ENCODE measurements at regions not wholly inside any gene's neighbourhood (a gene's known extent, or its start where the extent isn't known, plus 50 kb on each side); places are given as distances from the start of the nearest gene placed in this dataset.

DNA sequence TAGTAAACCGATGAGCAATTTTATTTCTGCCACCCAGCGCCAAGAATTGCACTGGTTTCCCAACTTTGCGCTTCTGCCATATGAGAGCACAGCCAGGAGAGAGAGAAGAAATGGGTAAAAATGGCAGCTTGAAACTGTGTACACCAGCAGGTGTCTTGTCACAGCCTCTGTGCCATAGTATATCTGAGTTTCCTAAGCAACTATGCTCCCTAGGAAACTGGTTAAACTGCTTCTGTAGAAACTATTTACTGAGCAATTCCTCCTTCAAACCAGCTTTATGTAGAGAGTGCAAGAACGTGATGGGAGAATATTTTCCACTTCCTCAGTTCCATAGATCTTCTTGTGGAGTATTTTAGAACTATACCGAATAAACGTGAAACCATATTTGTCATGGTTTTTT is 1361.3 kb downstream of the PCDH9 start:
- DNase-seq, result no peak

DNA sequence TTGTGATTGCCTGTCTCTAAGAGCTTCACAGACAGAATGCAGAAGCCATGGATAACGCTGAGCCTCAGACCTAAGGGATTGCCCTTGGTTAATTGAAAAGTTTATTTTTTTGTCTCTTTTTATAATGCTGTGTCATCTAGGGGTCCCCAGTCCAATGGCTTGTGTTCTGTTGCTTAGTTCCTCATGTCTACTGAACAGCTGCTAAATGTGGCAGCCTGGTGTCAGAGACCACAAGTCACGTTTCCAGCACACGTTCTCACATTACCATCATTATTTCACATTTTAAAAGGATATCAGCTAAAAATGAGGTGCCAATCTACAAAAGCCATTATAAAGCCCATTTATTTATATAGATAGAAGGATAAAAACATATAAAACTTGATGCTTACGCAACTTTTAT is 1362.0 kb downstream of the PCDH9 start:
- peak; percentile 17 for DNase-seq

DNA sequence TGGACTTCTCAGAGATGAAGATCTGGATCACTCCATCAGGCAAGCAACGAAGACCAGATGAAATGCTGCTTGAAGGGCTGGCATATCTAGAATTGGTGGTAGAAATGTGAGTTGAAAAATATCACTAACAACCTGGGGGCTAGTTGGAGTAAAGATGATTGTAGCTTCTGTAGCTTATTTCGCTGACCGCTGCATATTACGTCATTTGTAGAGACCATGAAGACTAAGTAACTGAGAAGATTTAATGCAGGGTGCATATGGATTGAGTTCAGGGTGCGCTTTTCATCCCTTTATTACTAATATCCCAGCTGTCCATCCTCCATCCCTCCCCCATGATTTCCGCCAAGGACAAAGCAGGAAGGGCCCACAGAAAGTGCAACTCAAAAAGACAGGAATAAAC is 1364.0 kb downstream of the PCDH9 start:
- DNase-seq, result no peak

DNA sequence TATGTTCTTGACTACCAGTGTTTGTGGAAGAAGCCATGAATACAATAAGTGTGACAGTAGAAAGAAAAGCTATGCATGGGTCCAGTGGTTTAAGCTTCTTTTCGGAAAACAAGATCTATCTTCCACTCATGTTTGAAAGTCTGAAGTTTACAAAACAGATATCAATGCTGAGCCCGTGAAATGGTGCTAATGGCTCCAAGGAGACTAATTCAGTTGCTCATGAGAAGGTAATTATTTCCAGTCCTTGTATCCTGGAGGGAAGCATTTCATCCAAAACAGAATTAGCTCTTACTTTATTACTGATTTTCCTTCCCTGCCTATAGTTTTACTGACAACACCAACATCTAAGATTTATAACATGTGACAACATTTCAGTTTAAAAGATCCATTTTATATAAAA is 1364.9 kb downstream of the PCDH9 start:
- DNase-seq, result no peak

DNA sequence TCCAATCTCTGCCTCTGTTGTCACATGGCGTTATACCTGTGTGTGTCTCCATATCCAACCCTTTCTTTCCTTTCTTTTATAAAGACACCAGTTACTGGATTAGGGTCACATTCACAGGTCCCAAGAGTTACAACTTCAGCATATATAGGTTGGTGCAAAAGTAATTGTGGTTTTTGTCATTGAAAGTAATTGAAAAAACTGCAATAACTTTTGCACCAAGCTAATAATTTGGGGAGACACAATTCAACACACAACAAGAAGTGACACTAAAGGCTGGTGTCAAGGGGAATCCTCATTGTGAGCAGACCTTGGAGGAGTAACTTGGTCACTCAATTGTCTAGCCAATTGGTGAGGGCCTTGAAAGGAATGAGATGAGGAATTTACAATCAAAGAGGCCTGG is 1366.1 kb downstream of the PCDH9 start:
- DNase-seq, result no peak

DNA sequence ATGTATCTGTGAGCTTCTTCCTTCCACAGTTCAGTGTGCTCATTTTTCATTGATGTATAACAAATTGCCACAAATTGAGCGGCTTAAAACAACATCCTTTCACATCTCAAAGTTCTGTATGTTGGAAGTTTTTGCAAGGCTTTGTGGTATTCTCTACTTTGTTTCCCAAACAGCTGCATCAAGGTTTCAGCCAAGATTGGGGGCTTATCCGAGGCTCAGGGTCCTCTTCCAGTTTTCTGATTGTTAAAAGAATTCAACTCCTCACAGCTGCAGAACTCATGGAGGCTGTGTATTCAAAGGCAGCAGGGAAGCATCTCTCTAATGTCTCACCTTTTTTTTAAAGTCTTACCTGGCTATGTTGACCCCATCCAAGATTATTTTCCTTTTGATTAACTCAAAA is 1369.8 kb downstream of the PCDH9 start:
- no peak for DNase-seq

DNA sequence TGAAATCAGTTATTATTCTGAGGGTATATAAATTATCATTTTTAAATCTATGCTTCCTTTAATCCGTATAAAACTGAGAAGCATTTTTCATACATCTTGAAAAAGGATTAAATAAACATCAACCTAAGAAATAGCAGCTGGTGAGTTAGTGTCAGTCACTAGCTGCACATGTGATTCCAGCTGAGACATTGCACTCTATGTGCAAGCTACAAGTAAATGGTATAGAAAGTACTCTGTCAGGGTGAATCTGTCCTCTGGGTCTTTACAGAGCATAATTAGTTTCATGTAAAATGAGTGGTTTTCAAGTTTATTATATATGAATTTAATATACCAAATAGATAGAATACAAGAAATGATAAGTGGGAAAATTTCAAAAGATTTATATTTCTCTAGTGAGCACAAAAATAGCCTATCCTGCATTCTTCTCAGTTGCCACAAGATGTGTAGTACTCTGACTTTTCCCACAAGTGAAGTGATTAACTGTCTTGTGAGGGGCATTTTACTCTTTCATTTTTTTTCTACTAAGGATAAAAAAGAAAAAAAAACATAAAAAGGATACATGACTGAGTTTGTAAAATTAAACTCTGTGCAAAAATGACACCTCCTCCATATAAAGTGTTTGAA is 1372.1 kb downstream of the PCDH9 start:
- peak; percentile 30 for DNase-seq

DNA sequence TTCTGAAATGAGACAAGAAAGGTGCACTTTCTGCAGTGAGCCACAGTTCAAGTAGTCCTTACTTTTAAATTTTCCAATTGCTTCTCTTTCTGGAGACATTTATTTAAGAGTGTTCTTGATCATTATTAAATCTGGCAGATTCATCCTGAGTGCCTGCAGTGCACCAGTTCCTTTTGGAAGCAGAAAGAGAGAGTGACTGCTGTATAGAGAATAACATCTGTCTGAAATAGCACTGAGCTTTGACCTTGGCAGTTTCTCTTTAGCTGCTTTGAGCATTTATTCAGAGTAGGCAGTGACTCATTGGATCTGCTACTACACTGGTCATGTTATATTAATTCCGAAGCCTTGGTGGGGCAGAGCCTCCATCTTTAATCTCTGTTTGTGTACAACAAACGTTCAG is 1373.7 kb downstream of the PCDH9 start:
- DNase-seq, result peak; percentile 21

DNA sequence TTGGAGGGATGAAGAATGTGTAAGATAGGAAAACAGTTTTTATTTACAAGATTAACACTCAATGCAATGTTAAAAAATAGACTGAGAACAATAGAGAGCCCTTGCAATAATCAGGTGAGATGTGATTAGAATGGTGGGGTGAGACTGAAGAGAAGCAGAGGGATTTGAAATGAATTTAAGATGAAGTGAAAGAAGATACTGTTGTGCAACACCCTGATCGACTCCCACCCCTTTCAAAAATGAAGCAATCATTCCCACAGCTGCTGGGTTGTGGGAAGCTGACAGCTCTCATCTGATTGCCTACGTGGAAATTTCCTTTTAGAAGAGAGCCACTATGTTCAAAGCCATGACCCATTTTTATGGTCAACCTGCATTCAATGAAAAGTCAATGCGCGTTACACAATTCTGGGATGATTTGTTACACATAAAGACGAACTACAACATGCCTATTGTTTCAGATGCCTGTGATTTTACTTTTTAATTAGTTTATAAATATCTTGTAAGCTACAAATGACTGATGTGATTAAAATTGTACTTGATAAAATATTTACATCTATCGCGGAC is 1374.8 kb downstream of the PCDH9 start:
- DNase-seq, result peak; percentile 71

DNA sequence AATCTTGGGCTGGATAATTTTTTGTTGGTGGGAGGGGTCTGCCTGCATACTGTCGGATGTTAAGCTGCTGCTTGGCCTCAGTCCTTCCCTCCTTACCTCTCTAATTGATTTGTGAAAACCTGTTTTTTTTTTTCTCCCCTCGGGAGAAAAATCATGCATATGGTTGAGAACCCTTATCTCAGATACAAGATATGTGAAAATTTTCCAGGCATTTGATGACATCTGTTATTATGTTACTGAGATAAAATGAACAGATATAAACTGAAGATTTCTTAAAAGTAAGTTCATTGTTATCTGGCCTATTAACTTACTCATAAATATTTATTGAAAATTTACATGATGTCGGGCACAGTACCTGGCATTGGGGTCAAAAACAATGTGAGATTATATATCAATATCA is 1375.7 kb downstream of the PCDH9 start:
- peak; percentile 50 for DNase-seq

DNA sequence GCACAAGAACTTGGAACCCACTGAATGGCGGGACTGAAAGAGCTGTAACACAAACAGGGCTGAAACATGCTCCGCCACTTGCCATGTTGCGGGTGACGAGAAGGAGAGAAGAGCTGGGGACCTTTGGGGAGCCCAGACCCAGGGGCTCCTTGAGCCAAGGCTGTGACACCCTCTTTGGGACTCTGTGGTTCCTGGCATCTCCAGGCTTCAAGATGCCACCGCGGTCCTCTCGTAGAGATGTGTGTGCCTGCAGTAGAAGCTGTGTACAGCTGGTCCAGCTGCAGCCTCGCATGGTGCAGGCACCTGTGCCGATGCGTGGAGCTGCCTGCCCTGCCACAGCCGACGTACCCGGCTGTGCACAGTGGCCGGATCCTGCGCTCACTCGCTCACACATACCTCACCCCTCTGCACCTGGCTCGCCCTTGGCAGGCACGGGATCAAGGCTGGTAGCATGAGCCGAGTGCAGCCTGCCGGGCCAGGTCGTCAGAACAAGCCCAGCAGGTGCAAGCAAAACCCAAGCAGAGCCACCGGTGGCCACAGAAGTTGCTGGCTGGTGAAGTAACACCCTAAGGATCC is 1385.8 kb downstream of the PCDH9 start:
- DNase-seq, result no peak

DNA sequence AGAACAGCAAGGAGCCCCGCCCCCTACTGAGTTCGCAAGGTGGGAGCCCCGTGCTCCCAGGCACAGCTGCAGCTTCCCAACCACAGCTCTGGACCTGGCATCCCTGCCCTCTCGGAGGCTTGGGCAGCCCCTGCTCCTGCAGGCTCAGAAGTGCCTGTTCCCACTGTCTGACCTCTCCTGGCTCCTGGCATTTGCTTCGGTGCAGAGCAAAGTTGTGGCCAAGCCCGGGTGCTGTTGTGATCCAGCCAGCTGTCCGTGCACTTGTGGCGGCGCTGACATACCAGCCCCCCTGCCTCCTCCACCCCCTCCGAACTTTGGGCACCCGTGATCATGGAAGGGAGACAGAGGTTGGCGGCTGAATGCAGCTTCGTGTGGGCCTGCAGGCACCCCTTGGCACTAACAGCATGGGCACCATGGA is 1386.8 kb downstream of the PCDH9 start:
- DNase-seq, result no peak

DNA sequence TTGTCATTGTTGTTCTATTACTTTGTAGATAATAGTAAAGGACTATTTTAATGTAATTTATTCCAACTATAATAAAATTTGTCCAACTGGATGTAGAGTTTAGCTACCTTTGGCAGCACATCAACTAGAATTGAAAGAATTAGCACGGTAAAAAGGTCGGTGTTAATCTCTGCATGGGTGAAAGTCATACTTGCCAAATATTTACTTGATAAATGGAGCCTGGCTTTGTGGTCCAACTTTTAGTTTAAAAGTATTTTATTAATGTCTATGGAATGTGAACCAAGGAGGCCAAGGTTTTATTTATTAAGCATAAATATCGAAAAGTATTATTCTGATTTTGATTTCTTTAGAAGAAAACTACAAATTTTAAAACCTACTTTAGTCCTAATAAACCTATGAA is 1389.0 kb downstream of the PCDH9 start:
- no peak for DNase-seq

DNA sequence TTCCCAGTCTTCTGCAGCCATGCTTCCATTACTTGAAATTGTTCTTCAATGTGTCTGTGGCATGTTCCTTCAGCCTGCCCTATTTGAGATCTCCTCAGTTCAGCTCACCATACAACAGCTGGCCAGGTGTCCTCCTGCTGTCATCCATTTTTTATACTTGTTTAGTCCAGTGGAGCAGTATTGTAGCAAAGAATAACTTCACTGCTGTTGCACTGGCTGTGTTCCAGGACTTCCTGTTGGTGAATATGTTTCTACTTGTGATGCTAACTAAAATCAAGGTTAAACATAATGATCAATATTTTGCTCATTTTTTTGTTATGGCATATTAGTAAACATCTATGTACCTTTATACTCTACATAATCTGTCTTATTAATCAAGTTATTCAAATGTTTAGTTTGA is 1394.1 kb downstream of the PCDH9 start:
- peak; percentile 69 for DNase-seq

DNA sequence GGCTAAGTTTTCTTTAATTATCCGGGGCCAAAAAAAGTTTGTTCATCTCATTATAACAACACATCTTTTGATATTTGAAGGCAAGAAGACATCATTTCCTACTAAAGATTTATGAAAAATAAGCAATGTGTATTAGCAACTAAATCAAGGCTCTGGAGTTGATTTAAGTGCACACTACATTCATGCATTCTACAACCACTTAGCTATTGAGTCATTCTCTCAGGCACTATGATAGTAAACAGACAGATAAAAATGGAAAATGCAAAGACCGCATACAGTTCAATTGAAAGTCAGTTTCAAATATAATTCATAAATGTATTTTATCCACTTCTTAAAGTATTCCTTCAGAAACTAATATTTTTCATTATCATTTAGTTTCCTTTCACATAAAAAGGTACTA is 1395.2 kb downstream of the PCDH9 start:
- DNase-seq, result no peak

DNA sequence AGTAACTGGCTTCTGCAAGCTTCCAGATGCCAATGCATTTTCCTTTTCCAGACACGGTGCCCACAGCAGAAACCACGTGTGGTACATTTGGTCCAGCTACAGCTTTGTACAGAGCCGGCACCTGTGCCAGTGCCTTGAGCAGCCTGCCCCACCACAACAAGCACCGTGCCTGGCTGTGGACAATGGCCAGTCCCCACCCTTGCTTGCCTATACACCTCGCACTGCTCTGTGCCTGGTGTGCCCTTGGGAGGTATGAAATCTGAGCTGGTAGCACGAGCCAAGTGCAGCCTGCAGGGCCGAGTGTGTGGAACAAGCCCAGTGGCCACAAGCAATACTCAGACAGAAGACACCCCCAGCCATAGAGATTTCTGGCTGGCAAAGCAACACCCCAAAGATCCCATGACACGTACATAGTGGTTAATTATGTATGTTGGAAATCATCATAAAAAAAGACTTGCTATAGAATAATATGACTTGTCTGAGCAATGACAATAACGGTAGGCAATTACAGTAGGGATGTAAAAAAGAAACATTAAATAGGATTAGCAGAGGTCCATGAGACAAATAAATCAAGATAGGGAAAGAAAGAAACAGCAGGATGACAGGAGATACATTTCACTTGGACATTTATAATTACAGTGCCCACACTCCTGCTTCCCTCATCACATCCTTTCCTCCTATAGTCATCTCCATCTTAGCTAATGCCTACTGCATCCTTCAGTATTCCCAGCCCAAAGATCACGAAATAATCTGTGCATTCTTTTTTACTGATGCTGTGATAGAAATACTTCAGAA is 1399.5 kb downstream of the PCDH9 start:
- DNase-seq, result no peak

DNA sequence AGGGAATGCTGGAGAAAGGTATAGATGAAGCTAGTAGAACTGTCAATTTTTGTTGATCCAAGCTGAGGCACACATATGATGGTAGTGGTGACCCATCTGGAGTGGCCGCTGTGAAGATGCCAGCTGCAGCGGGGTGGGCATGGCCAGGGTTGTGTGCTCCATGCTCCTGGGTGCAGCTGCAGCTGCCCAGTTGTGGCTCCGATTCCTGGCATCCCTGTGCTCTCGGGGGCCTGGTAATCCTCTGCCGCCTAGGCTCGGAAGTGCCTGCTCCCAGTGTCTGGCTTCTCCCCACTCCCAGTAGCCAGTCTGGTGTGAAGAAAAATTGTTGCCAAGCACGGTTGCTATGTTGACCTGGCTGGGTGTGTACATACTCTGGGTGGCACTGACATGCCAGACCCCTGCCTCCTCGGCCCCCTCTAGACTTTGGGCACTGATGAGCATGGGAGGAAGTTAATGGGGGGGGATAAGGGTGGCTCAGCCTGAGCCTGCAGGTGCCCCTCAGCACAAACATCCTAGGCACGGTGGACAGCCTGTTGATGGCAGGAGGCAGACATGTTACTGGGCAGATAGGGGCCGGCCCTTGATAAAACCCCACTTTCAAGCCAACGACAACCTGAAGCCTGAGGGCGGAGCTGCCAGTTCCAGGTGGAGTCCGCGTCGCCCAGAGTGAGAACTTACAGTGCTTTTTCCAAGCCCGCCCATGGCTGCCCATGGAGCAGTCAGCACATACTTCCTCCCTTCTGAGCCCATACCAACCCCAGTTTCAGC is 1400.7 kb downstream of the PCDH9 start:
- no peak for DNase-seq

DNA sequence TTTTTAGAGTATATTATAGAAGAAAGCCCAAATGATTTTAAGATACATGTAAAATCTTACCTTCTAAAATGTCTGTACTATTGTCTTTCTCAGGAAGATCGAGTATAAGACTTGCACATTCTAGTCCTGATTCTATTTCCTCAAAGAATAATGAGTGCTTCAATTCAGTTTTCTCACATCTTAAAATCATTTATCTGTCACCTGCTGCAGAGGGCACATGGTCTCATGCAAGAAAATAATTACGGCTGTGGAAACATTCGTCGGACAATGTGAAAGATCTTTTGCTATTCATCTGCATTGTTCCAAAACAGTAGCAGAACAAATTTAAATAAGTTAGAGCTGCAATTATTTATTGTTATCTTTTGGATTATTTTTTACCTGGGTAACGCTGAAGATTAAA is 1403.5 kb downstream of the PCDH9 start:
- no peak for DNase-seq

DNA sequence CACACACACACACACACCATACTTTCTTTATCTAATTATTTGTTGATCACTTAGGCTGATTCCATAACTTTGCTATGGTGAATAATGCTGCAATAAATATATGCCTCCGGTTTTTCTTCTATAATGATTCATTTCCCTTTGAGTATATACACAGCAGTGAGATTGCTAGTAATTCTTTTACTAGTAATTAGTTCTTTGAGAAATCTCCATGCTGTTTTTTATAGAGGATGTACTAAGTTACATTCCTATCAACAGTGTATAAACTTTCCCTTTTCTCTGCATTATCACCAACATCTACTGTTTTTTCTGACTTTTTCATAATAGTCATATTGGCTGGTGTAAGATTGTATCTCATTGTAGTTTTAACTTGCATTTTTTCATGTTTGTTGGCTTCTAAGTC is 1405.1 kb downstream of the PCDH9 start:
- DNase-seq, result no peak

DNA sequence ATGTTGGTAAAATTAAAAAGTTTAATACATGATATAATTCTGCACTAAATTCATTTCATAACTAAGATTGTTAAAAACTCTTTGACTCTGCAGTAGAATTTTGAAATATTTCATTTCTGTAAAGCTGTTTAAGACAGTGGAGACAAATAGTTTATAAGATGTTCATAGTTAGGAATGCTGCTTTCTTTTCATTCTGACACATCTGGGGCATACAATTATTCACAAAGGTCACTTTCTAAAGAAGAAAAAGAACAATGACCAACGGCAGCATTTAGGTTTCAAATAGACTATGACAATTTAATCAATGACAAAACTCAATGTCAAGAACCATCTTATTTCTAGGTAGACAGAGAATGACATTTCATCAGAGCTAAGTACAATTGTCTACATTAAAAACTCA is 1422.1 kb downstream of the PCDH9 start:
- no peak for DNase-seq

DNA sequence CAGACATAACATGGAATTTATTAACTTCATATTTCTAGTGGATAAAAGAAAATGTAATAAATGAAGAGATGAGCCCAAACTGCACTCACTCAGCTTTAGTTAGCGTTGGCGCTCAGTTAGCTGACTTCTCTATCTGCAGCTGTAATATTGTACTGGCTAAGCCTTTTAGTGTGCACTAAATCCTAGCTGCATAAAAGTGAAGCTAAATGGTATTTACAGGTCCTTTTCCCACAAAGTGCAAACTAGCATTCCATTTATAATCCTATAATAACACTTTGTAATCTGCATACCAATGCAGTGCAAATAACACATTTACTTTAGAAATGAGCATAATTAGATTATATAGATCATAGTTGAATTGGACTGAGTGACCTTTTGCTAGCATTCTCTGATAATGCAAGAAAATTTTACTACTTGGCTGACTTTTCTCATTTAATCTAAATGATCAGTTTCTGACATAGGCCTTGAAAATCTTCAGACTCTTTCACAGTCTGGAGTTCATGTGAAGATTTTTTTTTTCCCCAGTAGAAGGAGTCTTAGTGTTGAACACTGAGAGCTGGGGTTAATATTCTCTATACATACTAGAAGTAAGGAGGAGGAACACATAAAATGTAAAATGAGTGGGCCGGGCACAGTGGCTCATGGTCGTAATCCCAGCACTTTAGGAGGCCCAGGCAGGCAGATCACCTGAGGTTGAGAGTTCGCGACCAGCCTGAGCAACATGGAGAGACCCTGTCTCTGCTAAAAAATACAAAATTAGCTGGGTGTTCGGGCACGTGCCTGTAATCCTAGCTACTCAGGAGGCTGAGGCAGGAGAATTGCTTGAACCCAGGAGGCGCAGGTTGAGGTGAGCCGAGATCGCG is 1426.4 kb downstream of the PCDH9 start:
- no peak for DNase-seq

DNA sequence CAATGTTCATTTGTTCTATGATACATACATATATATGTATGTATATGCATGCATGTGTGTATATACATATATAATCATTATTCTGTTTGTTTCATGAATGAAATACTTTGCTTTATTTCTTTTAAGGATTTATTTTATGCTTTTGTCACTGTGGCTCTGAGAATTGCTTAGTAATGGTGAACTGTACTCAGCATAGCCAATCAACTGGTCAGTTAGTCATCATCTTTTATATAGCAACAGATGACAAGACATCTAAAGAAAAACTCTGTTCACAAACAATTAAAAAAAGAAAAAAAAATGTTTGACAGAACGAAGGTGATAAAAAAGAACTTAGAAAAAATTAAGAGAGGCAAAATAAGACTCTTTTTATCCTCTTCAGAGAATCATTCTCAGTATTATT is 1440.3 kb downstream of the PCDH9 start:
- no peak for DNase-seq
